ENCODE measurements at regions not wholly inside any gene's neighbourhood (a gene's known extent, or its start where the extent isn't known, plus 50 kb on each side); places are given as distances from the start of the nearest gene placed in this dataset.
A peak's percentile ranks its signal among the peaks of the same experiment; 100 is the strongest.

DNA sequence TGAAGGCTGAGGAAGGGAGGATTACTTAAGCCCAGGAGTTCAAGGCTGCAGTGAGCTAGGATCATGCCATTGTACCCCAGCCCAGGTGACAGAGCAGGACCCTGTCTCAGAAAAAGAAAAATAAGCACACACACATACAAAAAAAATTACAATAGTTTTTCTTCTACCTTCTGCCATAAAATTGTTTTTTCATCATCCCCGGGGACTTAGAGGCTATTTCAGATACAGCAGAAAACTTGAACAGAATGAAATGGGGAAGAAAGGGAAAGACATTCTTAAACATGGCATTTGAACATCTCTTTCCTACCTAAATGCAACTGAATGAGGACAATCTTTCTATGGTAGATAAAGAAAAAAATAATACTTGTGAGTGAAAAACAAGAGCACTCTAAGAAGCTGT lies 109.1 kb downstream of the KCTD12 start:
- TF ChIP-seq, protein P1, sequence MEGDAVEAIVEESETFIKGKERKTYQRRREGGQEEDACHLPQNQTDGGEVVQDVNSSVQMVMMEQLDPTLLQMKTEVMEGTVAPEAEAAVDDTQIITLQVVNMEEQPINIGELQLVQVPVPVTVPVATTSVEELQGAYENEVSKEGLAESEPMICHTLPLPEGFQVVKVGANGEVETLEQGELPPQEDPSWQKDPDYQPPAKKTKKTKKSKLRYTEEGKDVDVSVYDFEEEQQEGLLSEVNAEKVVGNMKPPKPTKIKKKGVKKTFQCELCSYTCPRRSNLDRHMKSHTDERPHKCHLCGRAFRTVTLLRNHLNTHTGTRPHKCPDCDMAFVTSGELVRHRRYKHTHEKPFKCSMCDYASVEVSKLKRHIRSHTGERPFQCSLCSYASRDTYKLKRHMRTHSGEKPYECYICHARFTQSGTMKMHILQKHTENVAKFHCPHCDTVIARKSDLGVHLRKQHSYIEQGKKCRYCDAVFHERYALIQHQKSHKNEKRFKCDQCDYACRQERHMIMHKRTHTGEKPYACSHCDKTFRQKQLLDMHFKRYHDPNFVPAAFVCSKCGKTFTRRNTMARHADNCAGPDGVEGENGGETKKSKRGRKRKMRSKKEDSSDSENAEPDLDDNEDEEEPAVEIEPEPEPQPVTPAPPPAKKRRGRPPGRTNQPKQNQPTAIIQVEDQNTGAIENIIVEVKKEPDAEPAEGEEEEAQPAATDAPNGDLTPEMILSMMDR (IDR thresholded peaks at IDR 0.05; ENCODE audit: low read depth, low read length) = no peak
- no peak for DNase-seq (ENCODE audit: extremely low read depth, low read depth)

DNA sequence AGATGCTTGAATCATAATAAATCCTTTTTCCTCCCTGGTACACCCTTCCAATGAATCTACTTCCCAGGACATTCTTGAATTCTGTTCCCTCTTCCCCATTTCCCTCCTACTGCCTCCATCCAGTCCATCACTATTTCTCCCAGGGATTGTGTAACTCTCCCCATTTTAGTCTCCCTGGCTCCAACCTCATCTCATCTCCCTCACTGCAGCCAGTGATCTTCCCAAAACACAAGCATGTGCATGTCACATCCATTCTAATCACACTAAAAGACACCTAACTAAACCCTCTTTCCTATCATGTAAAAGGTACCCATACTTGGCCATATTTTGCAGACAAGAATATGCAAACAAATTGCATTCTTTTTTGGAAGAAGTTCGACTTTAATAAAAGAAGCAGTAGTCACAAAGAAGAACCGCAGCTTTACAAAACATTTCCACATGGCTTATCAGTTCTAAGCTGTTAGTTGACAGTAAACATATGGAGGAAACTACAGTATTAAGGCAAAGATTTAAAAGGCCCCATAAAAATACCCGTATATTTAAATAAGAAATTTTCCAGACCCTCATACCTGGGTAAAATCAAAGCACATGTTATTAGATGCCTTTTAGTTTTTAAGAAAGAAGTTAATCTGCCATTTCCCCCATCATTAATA lies 111.0 kb downstream of the KCTD12 start:
- no peak for DNase-seq (ENCODE audit: extremely low read depth, low read depth)
- TF ChIP-seq, protein P1 (IDR thresholded peaks at IDR 0.05; ENCODE audit: low read depth, low read length) = no peak

DNA sequence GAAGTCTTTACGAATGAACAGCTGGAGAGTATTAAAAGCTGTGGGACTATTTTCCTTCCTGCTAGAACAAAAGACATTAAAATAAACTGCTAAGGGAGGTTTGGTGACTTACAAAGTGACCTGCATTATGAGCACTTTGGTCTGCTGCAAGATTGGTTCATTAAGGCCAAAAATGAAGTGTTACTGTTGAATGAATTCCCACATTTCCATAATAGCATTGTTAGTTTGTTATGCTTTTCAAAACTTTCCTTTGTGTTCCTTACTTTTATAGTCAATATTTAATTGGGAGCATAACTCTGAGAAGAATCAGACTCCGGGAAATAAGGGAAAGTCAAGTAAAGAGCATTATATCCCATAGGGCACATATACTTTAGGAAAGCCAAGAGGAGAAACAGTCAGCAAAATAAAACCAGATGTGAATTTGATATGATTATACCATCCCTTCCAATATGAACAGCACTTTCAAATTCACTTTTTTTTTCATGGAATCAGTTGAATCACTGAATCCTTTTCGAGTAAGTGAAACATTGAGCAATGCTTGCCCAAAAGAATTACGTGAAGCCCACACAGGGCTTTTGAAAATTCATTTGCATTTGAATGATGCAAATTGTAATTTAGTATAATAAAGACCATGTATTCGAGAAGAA lies 112.6 kb downstream of the KCTD12 start:
- TF ChIP-seq, protein P1 (IDR thresholded peaks at IDR 0.05; ENCODE audit: low read depth, low read length) = no peak
- DNase-seq (ENCODE audit: extremely low read depth, low read depth) = peak; percentile 50

DNA sequence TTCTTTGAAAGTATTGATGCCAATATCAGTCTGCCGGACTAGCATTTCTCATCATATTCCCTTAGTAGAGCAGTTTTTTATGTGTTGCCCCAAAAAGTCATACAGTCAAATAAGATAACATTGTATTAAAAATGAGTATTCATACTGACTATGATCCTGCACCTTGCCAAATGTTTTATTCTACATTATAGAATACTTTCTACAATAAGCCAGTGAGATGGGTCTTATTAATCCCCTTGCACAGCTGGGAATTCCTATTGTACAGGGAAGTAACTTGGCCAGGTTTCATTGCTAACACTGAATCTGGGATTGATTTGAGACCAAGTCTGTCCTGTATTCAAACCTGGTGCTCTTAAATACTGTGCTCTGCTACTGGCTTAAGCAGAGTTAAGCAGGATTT lies 114.0 kb downstream of the KCTD12 start:
- TF ChIP-seq, protein P1 (IDR thresholded peaks at IDR 0.05; ENCODE audit: low read depth, low read length) = no peak
- DNase-seq (ENCODE audit: extremely low read depth, low read depth) = no peak

DNA sequence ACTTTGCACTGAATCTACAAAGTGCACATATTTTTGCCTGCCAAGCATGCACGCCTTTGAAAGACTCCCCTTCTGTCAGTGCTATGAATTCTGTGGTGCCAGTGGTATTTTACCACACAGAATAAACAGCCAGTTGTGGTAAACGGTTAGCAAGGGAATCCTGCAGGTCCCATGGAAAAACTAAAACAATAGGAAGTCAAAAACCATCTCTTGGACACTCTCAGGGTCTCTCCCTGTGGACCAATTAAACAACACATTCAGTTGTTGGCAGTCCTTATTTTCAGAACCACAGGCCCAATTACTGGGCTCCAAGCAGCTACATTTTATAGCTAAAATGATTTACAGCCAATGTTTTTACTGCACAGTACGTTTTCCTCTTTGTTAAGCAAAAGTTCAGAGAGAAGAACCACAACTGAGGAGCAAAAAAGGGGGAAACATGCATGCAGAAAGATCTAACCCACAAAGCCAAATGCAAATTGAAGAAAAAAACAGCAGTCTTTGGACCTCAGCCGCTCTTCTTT lies 116.9 kb downstream of the KCTD12 start:
- no peak for DNase-seq (ENCODE audit: extremely low read depth, low read depth)
- TF ChIP-seq, protein P1 (IDR thresholded peaks at IDR 0.05; ENCODE audit: low read depth, low read length) = no peak

DNA sequence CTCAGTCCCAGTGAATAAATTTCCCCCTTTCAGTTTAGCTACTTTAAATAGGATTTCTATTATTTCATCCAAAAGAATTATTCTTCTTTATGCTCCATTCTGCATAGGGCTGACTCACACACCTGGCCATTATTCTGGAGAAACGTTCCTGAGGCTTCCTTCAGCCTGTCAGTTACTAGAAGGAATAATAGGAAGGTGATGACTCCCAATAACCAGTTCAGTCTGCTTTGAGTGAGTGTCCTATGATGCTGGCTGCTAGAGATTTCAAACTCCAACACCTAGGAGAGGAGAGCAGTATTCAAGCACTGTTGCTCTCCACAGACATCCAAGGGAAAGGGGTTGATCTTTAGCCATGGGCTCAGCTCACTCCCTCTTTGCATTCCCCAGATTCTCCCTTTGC lies 117.8 kb downstream of the KCTD12 start:
- no peak for DNase-seq (ENCODE audit: extremely low read depth, low read depth)
- TF ChIP-seq, protein P1 (IDR thresholded peaks at IDR 0.05; ENCODE audit: low read depth, low read length) = no peak

DNA sequence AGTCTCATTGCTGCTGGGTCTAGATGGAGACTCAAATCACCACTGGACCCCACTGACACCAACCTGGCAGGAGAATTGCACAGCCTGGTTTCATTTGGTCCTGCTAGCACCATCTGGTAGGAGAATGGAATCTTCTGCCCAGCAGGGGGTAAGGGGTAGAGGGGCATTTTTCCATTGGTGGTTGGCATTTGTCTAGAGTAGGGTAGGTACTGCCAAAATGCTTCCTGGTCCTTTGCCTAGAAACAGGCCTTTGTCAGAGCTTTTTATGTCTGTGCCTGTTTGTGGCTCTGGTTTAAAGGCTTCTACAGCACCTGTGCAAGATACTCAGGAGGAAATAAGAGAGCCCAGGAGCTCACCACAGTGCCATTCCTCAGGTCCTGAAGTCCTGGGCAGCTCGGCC lies 121.3 kb downstream of the KCTD12 start:
- TF ChIP-seq, protein P1 (IDR thresholded peaks at IDR 0.05; ENCODE audit: low read depth, low read length) = no peak
- no peak for DNase-seq (ENCODE audit: extremely low read depth, low read depth)
